ENCODE measurements at regions not wholly inside any gene's neighbourhood (a gene's known extent, or its start where the extent isn't known, plus 50 kb on each side); places are given as distances from the start of the nearest gene placed in this dataset.

GRCh38 chr3:25239042-25239441 lies 189.0 kb upstream of the RARB start:
- no peak for TF ChIP-seq CTCF (IDR thresholded peaks at IDR 0.05; ENCODE audit: poor library complexity, severe bottlenecking)
- TF ChIP-seq POLR2AphosphoS5 (IDR thresholded peaks at IDR 0.05), result no peak
- TF ChIP-seq EZH2 (IDR thresholded peaks at IDR 0.05; ENCODE audit: borderline replicate concordance, insufficient read depth, low read length, poor library complexity, severe bottlenecking), result no peak
- TF ChIP-seq TAF1 (IDR thresholded peaks at IDR 0.05; ENCODE audit: low read depth), result no peak
- no peak for TF ChIP-seq EP300 (conservative IDR thresholded peaks at IDR 0.05; ENCODE audit: poor library complexity, severe bottlenecking)
- TF ChIP-seq RAD21 (conservative IDR thresholded peaks at IDR 0.05), result no peak
